ENCODE measurements at regions not wholly inside any gene's neighbourhood (a gene's known extent, or its start where the extent isn't known, plus 50 kb on each side); places are given as distances from the start of the nearest gene placed in this dataset.

- no peaks in the 10 kb centered on the region for H3K4me1 ChIP-seq (ENCODE audit: control insufficient read depth in 2 of 2, insufficient read depth in 2 of 2, low read length in 2 of 2)
- intact Hi-C loops (cut with micrococcal nuclease), result no loop called here
- ATAC-seq (ENCODE audit: low read depth) (no peak), DNase-seq (no peak)
- POLR2A ChIA-PET, result no interaction called here
- no peak overlapping the region for H3K4me3 ChIP-seq (ENCODE audit: control extremely low read depth in 1 of 5, extremely low read depth in 1 of 5, insufficient read depth in 1 of 5, low read depth in 2 of 5, low read length in 4 of 5)
- H3K27ac ChIP-seq (ENCODE audit: low read length in 2 of 2), result no peak overlapping the region
- Mint-ChIP-seq H3K4me1 (no peaks in the 10 kb centered on the region), H3K27me3 (peaks cover 4% of the 10 kb centered on the region), H3K27ac (no peak overlapping the region), H3K4me3 (no peak overlapping the region), H3K9me3 (ENCODE audit: insufficient read depth) (no peaks in the 10 kb centered on the region)
- no peaks in the 10 kb centered on the region for H3K27me3 ChIP-seq (replicated peaks in 1 of 4; ENCODE audit: control extremely low read depth in 1 of 4, control insufficient read depth in 3 of 4, insufficient read depth in 4 of 4, low read length in 3 of 4)
- no peaks in the 10 kb centered on the region for H3K9me3 ChIP-seq (ENCODE audit: control extremely low read depth in 1 of 3, control insufficient read depth in 2 of 3, insufficient read depth in 1 of 3, low read length in 2 of 3)
- H4K20me1 ChIP-seq (ENCODE audit: control insufficient read depth, insufficient read depth, low read length, poor library complexity, severe bottlenecking), result no peaks in the 10 kb centered on the region
- no peaks in the 10 kb centered on the region for H3K36me3 ChIP-seq (replicated peaks in 1 of 2; ENCODE audit: control extremely low read depth in 1 of 2, control insufficient read depth in 1 of 2, extremely low read depth in 1 of 2, insufficient read depth in 2 of 2, low read length in 1 of 2)
- CTCF ChIA-PET, result no interaction called here
- no peak overlapping the region for H3K4me2 ChIP-seq (replicated peaks; ENCODE audit: low read depth, low read length, poor library complexity, severe bottlenecking)
- no peak overlapping the region for H2AFZ ChIP-seq (ENCODE audit: insufficient read depth, low read depth, low read length, poor library complexity, severe bottlenecking)
- 82% methylated on average over 6 of the region's 8 CpGs for WGBS (ENCODE audit: insufficient coverage)
- TF ChIP-seq, protein P1, sequence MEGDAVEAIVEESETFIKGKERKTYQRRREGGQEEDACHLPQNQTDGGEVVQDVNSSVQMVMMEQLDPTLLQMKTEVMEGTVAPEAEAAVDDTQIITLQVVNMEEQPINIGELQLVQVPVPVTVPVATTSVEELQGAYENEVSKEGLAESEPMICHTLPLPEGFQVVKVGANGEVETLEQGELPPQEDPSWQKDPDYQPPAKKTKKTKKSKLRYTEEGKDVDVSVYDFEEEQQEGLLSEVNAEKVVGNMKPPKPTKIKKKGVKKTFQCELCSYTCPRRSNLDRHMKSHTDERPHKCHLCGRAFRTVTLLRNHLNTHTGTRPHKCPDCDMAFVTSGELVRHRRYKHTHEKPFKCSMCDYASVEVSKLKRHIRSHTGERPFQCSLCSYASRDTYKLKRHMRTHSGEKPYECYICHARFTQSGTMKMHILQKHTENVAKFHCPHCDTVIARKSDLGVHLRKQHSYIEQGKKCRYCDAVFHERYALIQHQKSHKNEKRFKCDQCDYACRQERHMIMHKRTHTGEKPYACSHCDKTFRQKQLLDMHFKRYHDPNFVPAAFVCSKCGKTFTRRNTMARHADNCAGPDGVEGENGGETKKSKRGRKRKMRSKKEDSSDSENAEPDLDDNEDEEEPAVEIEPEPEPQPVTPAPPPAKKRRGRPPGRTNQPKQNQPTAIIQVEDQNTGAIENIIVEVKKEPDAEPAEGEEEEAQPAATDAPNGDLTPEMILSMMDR (IDR thresholded peaks at IDR 0.05), result no peak
- no peak for TF ChIP-seq EZH2 (IDR thresholded peaks at IDR 0.05; ENCODE audit: borderline replicate concordance, insufficient read depth, low read depth, low read length, poor library complexity, severe bottlenecking)
- no peak overlapping the region for H3K9ac ChIP-seq (ENCODE audit: low read length)
- no peaks in the 10 kb centered on the region for H3K79me2 ChIP-seq (ENCODE audit: control insufficient read depth, insufficient read depth, low read length)
Observed at GRCh38 chr4:114495471-114495928, 103.1 kb upstream of the UGT8 start.

GRCh38 chr4:114497116-114497515 lies 101.5 kb upstream of the UGT8 start:
- Mint-ChIP-seq H3K27ac (no peak overlapping the region), H3K27me3 (peaks cover 7% of the 10 kb centered on the region), H3K9me3 (ENCODE audit: insufficient read depth) (no peaks in the 10 kb centered on the region), H3K4me3 (no peak overlapping the region), H3K4me1 (no peaks in the 10 kb centered on the region)
- ChIA-PET POLR2A (no interaction called here), CTCF (interaction anchor here (1.2 to 1.5 kb wide), 2 partner anchors 9 to 11 kb away, joined by 3 to 5 read pairs; no protein-coding TSS in a partner anchor)
- no peak overlapping the region for H3K4me2 ChIP-seq (replicated peaks; ENCODE audit: low read depth, low read length, poor library complexity, severe bottlenecking)
- H2AFZ ChIP-seq (ENCODE audit: insufficient read depth, low read depth, low read length, poor library complexity, severe bottlenecking), result no peak overlapping the region
- no peaks in the 10 kb centered on the region for H3K79me2 ChIP-seq (ENCODE audit: control insufficient read depth, insufficient read depth, low read length)
- no peaks in the 10 kb centered on the region for H4K20me1 ChIP-seq (ENCODE audit: control insufficient read depth, insufficient read depth, low read length, poor library complexity, severe bottlenecking)
- H3K4me3 ChIP-seq (ENCODE audit: control extremely low read depth in 1 of 5, extremely low read depth in 1 of 5, insufficient read depth in 1 of 5, low read depth in 2 of 5, low read length in 4 of 5), result no peak overlapping the region
- H3K36me3 ChIP-seq (replicated peaks in 1 of 2; ENCODE audit: control extremely low read depth in 1 of 2, control insufficient read depth in 1 of 2, extremely low read depth in 1 of 2, insufficient read depth in 2 of 2, low read length in 1 of 2), result no peaks in the 10 kb centered on the region
- intact Hi-C loops (cut with micrococcal nuclease), result no loop called here
- ATAC-seq (ENCODE audit: low read depth) (no peak), DNase-seq (no peak)
- H3K9me3 ChIP-seq (ENCODE audit: control extremely low read depth in 1 of 3, control insufficient read depth in 2 of 3, insufficient read depth in 1 of 3, low read length in 2 of 3), result no peaks in the 10 kb centered on the region
- H3K9ac ChIP-seq (ENCODE audit: low read length), result no peak overlapping the region
- TF ChIP-seq EZH2 (IDR thresholded peaks at IDR 0.05; ENCODE audit: borderline replicate concordance, insufficient read depth, low read depth, low read length, poor library complexity, severe bottlenecking), result no peak
- TF ChIP-seq, protein P1 (IDR thresholded peaks at IDR 0.05), result no peak
- no peak overlapping the region for H3K27ac ChIP-seq (ENCODE audit: low read length in 2 of 2)
- no peaks in the 10 kb centered on the region for H3K4me1 ChIP-seq (ENCODE audit: control insufficient read depth in 2 of 2, insufficient read depth in 2 of 2, low read length in 2 of 2)
- peaks cover 0 to 2% (median 0%) of the 10 kb centered on the region in 4 experiments for H3K27me3 ChIP-seq (replicated peaks in 1 of 4; ENCODE audit: control extremely low read depth in 1 of 4, control insufficient read depth in 3 of 4, insufficient read depth in 4 of 4, low read length in 3 of 4)
